IMR-90 (cell line): ENCODE measurements at regions not wholly inside any gene's neighbourhood (a gene's known extent, or its start where the extent isn't known, plus 50 kb on each side); places are given as distances from the start of the nearest gene placed in this dataset.

Source experiments
- ATAC-seq: fragments of 200-7000 bp; cut with Tn5 transposase; 2 replicates; pipeline ENCODE4 v1.9.1; 2020; ENCODE audit warnings: low read depth, mild to moderate bottlenecking, moderate library complexity
- BruUV-seq: library from RNA; stranded (reverse); fragments of 400-500 nt; replicated peaks from 2 replicates; lab custom pipeline; 2021; lab: Mats Ljungman, UMichigan
- CTCF ChIA-PET: fragments of 300-600 bp; formaldehyde crosslinking; extraction: SDS; loops from one replicate; lab custom pipeline; 2021; ENCODE audit warnings: antibody characterized with exemption; lab: Yijun Ruan, JAX
- POLR2A ChIA-PET: fragments of 300-600 bp; sonication (Branson Sonifier 250); formaldehyde crosslinking; loops from one replicate; lab custom pipeline; 2022; ENCODE audit warnings: antibody characterized with exemption; ENCODE audit not compliant: unreplicated experiment; lab: Charles Lee
- DNase-seq: peaks from one replicate; pipeline ENCODE4 v3.0.0; 2013
- H2AFZ ChIP-seq: replicated peaks from 2 replicates; pipeline ENCODE3; 2013; ENCODE audit warnings: low read length, mild to moderate bottlenecking; ENCODE audit not compliant: poor library complexity
- H2AK5ac ChIP-seq: 2 replicates; pipeline ENCODE4 v1.6.1; 2013; ENCODE audit warnings: low read depth, low read length, inconsistent platforms
- H2AK9ac ChIP-seq: replicated peaks from 2 replicates; pipeline ENCODE3; 2013; ENCODE audit warnings: mild to moderate bottlenecking, low read depth, low read length, moderate library complexity; ENCODE audit not compliant: poor library complexity
- H2BK120ac ChIP-seq: 2 replicates; pipeline ENCODE4 v1.6.1; 2013; ENCODE audit warnings: low read depth, low read length, inconsistent platforms
- H2BK15ac ChIP-seq: 3 replicates; pipeline ENCODE4 v1.6.1; 2013; ENCODE audit warnings: low read depth, low read length, inconsistent platforms
- H2BK20ac ChIP-seq: 2 replicates; pipeline ENCODE4 v1.6.1; 2013; ENCODE audit warnings: low read depth, mild to moderate bottlenecking, inconsistent platforms, low read length, moderate library complexity
- H2BK5ac ChIP-seq: 2 replicates; pipeline ENCODE4 v1.6.1; 2013; ENCODE audit warnings: mild to moderate bottlenecking, low read depth, low read length, inconsistent platforms; ENCODE audit not compliant: poor library complexity, severe bottlenecking
- H3K14ac ChIP-seq: replicated peaks from 2 replicates; pipeline ENCODE4 v1.6.1; 2013; ENCODE audit warnings: low read depth, low read length, inconsistent platforms
- H3K18ac ChIP-seq: 2 replicates; pipeline ENCODE4 v1.6.1; 2013; ENCODE audit warnings: low read depth, low read length, control low read depth
- H3K23ac ChIP-seq: 2 replicates; pipeline ENCODE4 v1.6.1; 2013; ENCODE audit warnings: low read depth, low read length, inconsistent platforms
- H3K27ac ChIP-seq: 2 replicates; pipeline ENCODE4 v1.5.1; 2013; ENCODE audit warnings: mild to moderate bottlenecking, control low read depth, low read length; ENCODE audit not compliant: insufficient read depth
- H3K27me3 ChIP-seq: 2 replicates; pipeline ENCODE4 v1.6.1; 2013; ENCODE audit warnings: low read length; ENCODE audit not compliant: control insufficient read depth, insufficient read depth
- H3K36me3 ChIP-seq: 2 replicates; pipeline ENCODE4 v1.6.1; 2013; ENCODE audit warnings: low read length, mixed read lengths; ENCODE audit not compliant: control insufficient read depth, insufficient read depth
- H3K4ac ChIP-seq: 2 replicates; pipeline ENCODE4 v1.6.1; 2013; ENCODE audit warnings: low read depth, low read length, inconsistent platforms
- H3K4me1 ChIP-seq: 2 replicates; pipeline ENCODE4 v1.6.1; 2013; ENCODE audit warnings: low read length, mixed read lengths; ENCODE audit not compliant: control insufficient read depth, insufficient read depth
- H3K4me2 ChIP-seq: 2 replicates; pipeline ENCODE4 v1.6.1; 2013; ENCODE audit warnings: low read depth, mild to moderate bottlenecking, control low read depth, low read length, moderate library complexity
- H3K4me3 ChIP-seq: 2 replicates; pipeline ENCODE4 v1.5.1; 2013; ENCODE audit warnings: low read depth, mild to moderate bottlenecking, control low read depth, low read length, moderate library complexity; ENCODE audit not compliant: insufficient read depth
- H3K56ac ChIP-seq: 2 replicates; pipeline ENCODE4 v1.6.1; 2013; ENCODE audit warnings: low read length, inconsistent platforms; ENCODE audit not compliant: insufficient read depth; ENCODE audit errors: extremely low read depth
- H3K79me1 ChIP-seq, 2 experiments: 2 replicates each; pipeline ENCODE4 v1.6.1; 2013; ENCODE audit warnings: low read length in 2 of 2, inconsistent platforms in 1 of 2, low read depth in 1 of 2
- H3K9ac ChIP-seq: 2 replicates; pipeline ENCODE4 v1.6.1; 2013; ENCODE audit warnings: low read depth, low read length, control low read depth
- H3K9me1 ChIP-seq: 2 replicates; pipeline ENCODE4 v1.6.1; 2013; ENCODE audit warnings: low read length, inconsistent platforms; ENCODE audit not compliant: insufficient read depth
- H3K9me3 ChIP-seq: 2 replicates; pipeline ENCODE4 v1.6.1; 2013; ENCODE audit warnings: low read length; ENCODE audit not compliant: control insufficient read depth, insufficient read depth
- H4K20me1 ChIP-seq: 2 replicates; pipeline ENCODE4 v1.6.1; 2013; ENCODE audit warnings: low read length, inconsistent platforms; ENCODE audit not compliant: insufficient read depth
- H4K5ac ChIP-seq: 2 replicates; pipeline ENCODE4 v1.6.1; 2013; ENCODE audit warnings: mild to moderate bottlenecking, low read depth, low read length, control low read depth
- H4K8ac ChIP-seq, 2 experiments: 2 replicates each; pipeline ENCODE4 v1.6.1; 2013; ENCODE audit warnings: low read depth in 2 of 2, low read length in 2 of 2, control low read depth in 1 of 2, inconsistent platforms in 1 of 2
- H4K91ac ChIP-seq: 2 replicates; pipeline ENCODE4 v1.6.1; 2013; ENCODE audit warnings: low read depth, low read length, inconsistent platforms; ENCODE audit not compliant: insufficient read depth
- BHLHE40 ChIP-seq: fragments of 150-350 bp; IDR thresholded peaks from 2 replicates; pipeline ENCODE4 v1.6.1; 2016; ENCODE audit warnings: mild to moderate bottlenecking, low read depth, low read length
- CEBPB ChIP-seq: IDR thresholded peaks from 2 replicates; pipeline ENCODE4 v1.6.1; 2012; ENCODE audit warnings: low read depth, low read length, improper control_type of control experiment
- CHD1 ChIP-seq: IDR thresholded peaks from 2 replicates; pipeline ENCODE4 v1.6.1; 2012; ENCODE audit warnings: low read depth, low read length, improper control_type of control experiment
- ELK1 ChIP-seq: fragments of 150-350 bp; IDR thresholded peaks from 2 replicates; pipeline ENCODE4 v1.6.1; 2016; ENCODE audit warnings: low read depth, mild to moderate bottlenecking, low read length, moderate library complexity, borderline replicate concordance
- FOS ChIP-seq: fragments of 150-350 bp; IDR thresholded peaks from 2 replicates; pipeline ENCODE4 v1.6.1; 2016; ENCODE audit warnings: low read depth, low read length
- MAFK ChIP-seq: IDR thresholded peaks from 2 replicates; pipeline ENCODE4 v1.6.1; 2012; ENCODE audit warnings: low read depth, low read length, improper control_type of control experiment
- MAZ ChIP-seq: IDR thresholded peaks from 2 replicates; pipeline ENCODE4 v1.6.1; 2012; ENCODE audit warnings: low read depth, mild to moderate bottlenecking, low read length, improper control_type of control experiment, moderate library complexity, borderline replicate concordance
- MXI1 ChIP-seq: IDR thresholded peaks from 2 replicates; pipeline ENCODE4 v1.6.1; 2012; ENCODE audit warnings: low read depth, mild to moderate bottlenecking, low read length, moderate library complexity, borderline replicate concordance
- NFE2L2 ChIP-seq: fragments of 150-350 bp; IDR thresholded peaks from 2 replicates; pipeline ENCODE4 v1.6.1; 2016; ENCODE audit warnings: low read depth, mild to moderate bottlenecking, low read length
- POLR2A ChIP-seq: IDR thresholded peaks from 2 replicates; pipeline ENCODE4 v1.6.1; 2012; ENCODE audit warnings: mild to moderate bottlenecking, low read depth, low read length
- RAD21 ChIP-seq: IDR thresholded peaks from 2 replicates; pipeline ENCODE4 v1.6.1; 2012; ENCODE audit warnings: low read length, improper control_type of control experiment
- RCOR1 ChIP-seq: IDR thresholded peaks from 2 replicates; pipeline ENCODE4 v1.6.1; 2012; ENCODE audit warnings: mild to moderate bottlenecking, low read length, improper control_type of control experiment; ENCODE audit not compliant: insufficient replicate concordance
- RFX5 ChIP-seq: IDR thresholded peaks from 2 replicates; pipeline ENCODE4 v1.8.0; 2012; ENCODE audit warnings: low read depth, mild to moderate bottlenecking, low read length, moderate library complexity
- SMC3 ChIP-seq: fragments of 150-350 bp; IDR thresholded peaks from 2 replicates; pipeline ENCODE4 v1.6.1; 2016; ENCODE audit warnings: low read depth, mild to moderate bottlenecking, antibody characterized with exemption, low read length, moderate library complexity
- USF2 ChIP-seq: fragments of 150-350 bp; IDR thresholded peaks from 2 replicates; pipeline ENCODE4 v1.6.1; 2017; ENCODE audit warnings: mild to moderate bottlenecking, antibody characterized with exemption, low read length, low read depth
- dilution Hi-C: fragments of 300-500 bp; cut with HindIII; formaldehyde crosslinking; loops from one replicate; pipeline ENCODE4 v1.14.3; 2018; ENCODE audit warnings: low sequenced_read_pairs; ENCODE audit not compliant: unreplicated experiment
- in situ Hi-C: fragments of 300-500 bp; cut with MboI; formaldehyde crosslinking; loops from 3 replicates; pipeline ENCODE4 v1.14.3; 2019; ENCODE audit warnings: low sequenced_read_pairs, inconsistent platforms, mixed read lengths
- intact Hi-C: fragments of 100-400 bp; cut with micrococcal nuclease; formaldehyde crosslinking; loops from 2 replicates; pipeline ENCODE4 v1.10.0; 2022
- TF ChIP-seq, protein P1 (sequence below): conservative IDR thresholded peaks from 2 replicates; pipeline ENCODE4 v1.5.1; 2012; ENCODE audit warnings: mild to moderate bottlenecking, low read depth, low read length, improper control_type of control experiment

DNA sequence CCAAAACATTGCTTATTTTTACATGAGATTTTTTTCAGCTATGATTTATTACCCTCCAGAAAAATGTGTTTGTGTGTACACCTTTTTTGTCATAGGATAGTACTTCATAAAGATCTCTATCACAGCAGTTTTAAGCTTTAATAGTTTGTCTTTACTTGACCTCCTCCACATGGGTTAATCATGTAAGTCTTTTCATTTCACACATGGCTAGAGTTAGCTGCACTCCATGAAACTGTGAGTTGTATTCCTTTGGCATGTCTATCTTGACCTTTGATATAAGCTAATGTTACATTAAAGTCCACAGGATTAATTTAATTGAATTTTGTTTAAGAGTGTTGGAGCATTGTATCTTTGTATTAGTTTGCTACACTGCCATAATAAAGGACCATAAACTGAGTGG lies 217.1 kb downstream of the OTOL1 start:
- no peaks in the 10 kb centered on the region for H4K20me1 ChIP-seq
- H2BK120ac ChIP-seq = no peak overlapping the region
- ChIA-PET CTCF (no interaction called here), POLR2A (no interaction called here)
- H3K4me1 ChIP-seq = no peaks in the 10 kb centered on the region
- H2BK15ac ChIP-seq = no peak overlapping the region
- no peaks in the 10 kb centered on the region for H3K27me3 ChIP-seq
- no TSS peak for BruUV-seq
- no peaks in the 10 kb centered on the region for H3K36me3 ChIP-seq
- no peak overlapping the region for H2AK9ac ChIP-seq
- no peak overlapping the region for H3K4me2 ChIP-seq
- H4K5ac ChIP-seq = no peak overlapping the region
- ATAC-seq (no peak), DNase-seq (no peak)
- H2BK5ac ChIP-seq = no peak overlapping the region
- no peak overlapping the region for H3K14ac ChIP-seq
- H4K91ac ChIP-seq = no peak overlapping the region
- H3K79me1 ChIP-seq = no peaks in the 10 kb centered on the region
- H4K8ac ChIP-seq = no peak overlapping the region
- intact Hi-C loops (no loop called here), dilution Hi-C loops (no loop called here), in situ Hi-C loops (no loop called here)
- no peak overlapping the region for H2AFZ ChIP-seq
- no peak overlapping the region for H3K9ac ChIP-seq
- no peaks in the 10 kb centered on the region for H3K9me1 ChIP-seq
- H3K23ac ChIP-seq = no peak overlapping the region
- H2AK5ac ChIP-seq = no peak overlapping the region
- no peak overlapping the region for H3K18ac ChIP-seq
- TF ChIP-seq POLR2A (no peak), NFE2L2 (no peak), MXI1 (no peak), ELK1 (no peak), RAD21 (no peak), USF2 (no peak), MAFK (no peak), BHLHE40 (no peak), SMC3 (no peak), RCOR1 (no peak), FOS (no peak), CEBPB (no peak), CHD1 (no peak), MAZ (no peak), RFX5 (no peak)
- TF ChIP-seq, protein P1, sequence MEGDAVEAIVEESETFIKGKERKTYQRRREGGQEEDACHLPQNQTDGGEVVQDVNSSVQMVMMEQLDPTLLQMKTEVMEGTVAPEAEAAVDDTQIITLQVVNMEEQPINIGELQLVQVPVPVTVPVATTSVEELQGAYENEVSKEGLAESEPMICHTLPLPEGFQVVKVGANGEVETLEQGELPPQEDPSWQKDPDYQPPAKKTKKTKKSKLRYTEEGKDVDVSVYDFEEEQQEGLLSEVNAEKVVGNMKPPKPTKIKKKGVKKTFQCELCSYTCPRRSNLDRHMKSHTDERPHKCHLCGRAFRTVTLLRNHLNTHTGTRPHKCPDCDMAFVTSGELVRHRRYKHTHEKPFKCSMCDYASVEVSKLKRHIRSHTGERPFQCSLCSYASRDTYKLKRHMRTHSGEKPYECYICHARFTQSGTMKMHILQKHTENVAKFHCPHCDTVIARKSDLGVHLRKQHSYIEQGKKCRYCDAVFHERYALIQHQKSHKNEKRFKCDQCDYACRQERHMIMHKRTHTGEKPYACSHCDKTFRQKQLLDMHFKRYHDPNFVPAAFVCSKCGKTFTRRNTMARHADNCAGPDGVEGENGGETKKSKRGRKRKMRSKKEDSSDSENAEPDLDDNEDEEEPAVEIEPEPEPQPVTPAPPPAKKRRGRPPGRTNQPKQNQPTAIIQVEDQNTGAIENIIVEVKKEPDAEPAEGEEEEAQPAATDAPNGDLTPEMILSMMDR = no peak
- no peak overlapping the region for H3K27ac ChIP-seq
- no peak overlapping the region for H2BK20ac ChIP-seq
- no peak overlapping the region for H3K4ac ChIP-seq
- no peak overlapping the region for H3K56ac ChIP-seq
- H3K9me3 ChIP-seq = no peaks in the 10 kb centered on the region; the same call in 1 of the 2 replicates
- H3K4me3 ChIP-seq = no peak overlapping the region
